Small intestine (tissue), 7 donors: ENCODE measurements at regions not wholly inside any gene's neighbourhood (a gene's known extent, or its start where the extent isn't known, plus 50 kb on each side); places are given as distances from the start of the nearest gene placed in this dataset.

Experiments used
- DNase-seq, 2 donors: peaks; one replicate each; pipeline versions ENCODE4 v3.0.0 to v3.0.0-alpha.2; 2013
- FAIRE-seq: peaks from 2 replicates; lab custom pipeline; 2012; peaks lifted over from hg19 to GRCh38; lab: Jason Lieb, UNC
- H3K27ac ChIP-seq, 3 donors: one replicate each; pipeline ENCODE4 v1.5.1; 2013; ENCODE audit warnings: low read length in 2 of 3, mild to moderate bottlenecking in 2 of 3, control low read depth in 1 of 3, inconsistent platforms in 1 of 3, low read depth in 1 of 3, moderate library complexity in 1 of 3
- H3K27me3 ChIP-seq, 3 donors: one replicate each; pipeline ENCODE4 v1.6.1; 2013; ENCODE audit warnings: low read length in 3 of 3, inconsistent platforms in 1 of 3; ENCODE audit not compliant: control insufficient read depth in 3 of 3, insufficient read depth in 3 of 3
- H3K36me3 ChIP-seq, 3 donors: one replicate each; pipeline ENCODE4 v1.6.1; 2013; ENCODE audit warnings: low read length in 3 of 3, inconsistent platforms in 1 of 3, low read depth in 1 of 3, mild to moderate bottlenecking in 1 of 3, moderate library complexity in 1 of 3; ENCODE audit not compliant: control insufficient read depth in 3 of 3, insufficient read depth in 2 of 3
- H3K4me1 ChIP-seq, 3 donors: one replicate each; pipeline ENCODE4 v1.6.1; 2013; ENCODE audit warnings: low read length in 2 of 3, inconsistent platforms in 1 of 3, low read depth in 1 of 3, mild to moderate bottlenecking in 1 of 3, moderate library complexity in 1 of 3; ENCODE audit not compliant: control insufficient read depth in 3 of 3, insufficient read depth in 2 of 3
- H3K4me3 ChIP-seq, 3 donors: one replicate each; pipeline ENCODE4 v1.5.1; 2013; ENCODE audit warnings: low read length in 3 of 3, control low read depth in 1 of 3, inconsistent platforms in 1 of 3, low read depth in 1 of 3, mild to moderate bottlenecking in 1 of 3, moderate library complexity in 1 of 3
- H3K9me3 ChIP-seq, 2 donors: one replicate each; pipeline ENCODE4 v1.6.1; 2013; ENCODE audit warnings: low read depth in 1 of 2, low read length in 1 of 2; ENCODE audit not compliant: control insufficient read depth in 2 of 2, insufficient read depth in 1 of 2
- WGBS, 3 donors: extraction: QIAGEN DNeasy Blood & Tissue Kit; methylation state at CpG; one replicate each; pipeline ENCODE4 v1.1.7; 2013; 5-methylcytosine and 5-hydroxymethylcytosine counted together
- donor health status: healthy with polysubstance abuse.
- donor health status: control.
- donor health status: control.
- donor health status: Bipolar disorder and iron deficiency.
- donor health status: healthy.

DNA sequence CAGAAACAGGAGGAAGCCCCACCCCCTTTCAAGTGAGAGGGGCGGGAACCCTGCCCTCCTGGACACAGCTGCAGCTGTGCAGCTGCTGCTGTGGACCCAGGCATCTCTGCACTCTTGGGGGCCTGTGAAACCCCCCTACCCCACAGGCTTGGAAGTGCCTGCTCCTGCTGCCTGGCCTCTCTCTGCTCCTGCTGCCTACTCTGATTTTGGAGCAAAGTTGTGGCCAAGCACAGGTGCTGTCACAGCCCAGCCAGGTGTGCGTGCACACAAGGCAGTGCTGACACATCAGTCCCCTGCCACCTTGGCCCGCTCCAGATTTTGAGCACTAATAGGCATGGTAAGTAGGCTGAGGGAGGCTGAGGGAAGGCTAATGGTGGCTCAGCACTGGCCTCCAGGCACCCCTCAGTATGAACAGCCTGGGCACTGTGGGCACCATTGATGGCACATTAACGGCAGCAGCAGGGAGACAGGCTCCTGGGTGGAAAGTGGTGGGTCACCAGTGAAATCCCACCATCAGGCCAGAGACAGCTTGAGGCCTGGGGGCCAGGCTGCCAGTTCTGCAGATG lies 890.9 kb downstream of the GBE1 start:
- Histone ChIP-seq H3K27ac (no peak overlapping the region), H3K36me3 (no peaks in the 10 kb centered on the region), H3K27me3 (no peaks in the 10 kb centered on the region), H3K4me3 (no peak overlapping the region), H3K9me3 (peaks cover 0 to 17% of the 10 kb centered on the region in 2 donors), H3K4me1 (no peaks in the 10 kb centered on the region)
- no peak for FAIRE-seq
- no peak for DNase-seq
- WGBS, 3 donors: 88 to 98% (median 90%) methylated on average over 4 of the region's 4 CpGs

DNA sequence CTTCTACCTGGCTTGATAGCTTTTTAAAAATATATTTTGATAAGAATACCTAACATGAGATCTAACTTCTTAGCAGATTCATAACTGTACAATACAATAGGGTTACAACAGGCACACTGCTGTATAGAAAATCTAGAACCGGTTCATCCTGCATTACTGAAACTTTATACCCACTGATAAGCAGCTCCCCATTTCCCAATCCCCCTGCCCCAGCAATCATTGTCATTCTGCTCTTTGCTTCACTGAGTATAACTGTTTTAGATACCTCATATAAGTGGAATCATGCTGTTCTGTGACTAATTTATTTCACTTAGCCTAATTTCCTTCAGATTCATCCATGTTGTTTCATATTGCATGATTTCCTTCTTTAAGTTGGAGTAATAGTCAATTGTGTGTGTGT lies 906.0 kb downstream of the GBE1 start:
- FAIRE-seq: no peak

DNA sequence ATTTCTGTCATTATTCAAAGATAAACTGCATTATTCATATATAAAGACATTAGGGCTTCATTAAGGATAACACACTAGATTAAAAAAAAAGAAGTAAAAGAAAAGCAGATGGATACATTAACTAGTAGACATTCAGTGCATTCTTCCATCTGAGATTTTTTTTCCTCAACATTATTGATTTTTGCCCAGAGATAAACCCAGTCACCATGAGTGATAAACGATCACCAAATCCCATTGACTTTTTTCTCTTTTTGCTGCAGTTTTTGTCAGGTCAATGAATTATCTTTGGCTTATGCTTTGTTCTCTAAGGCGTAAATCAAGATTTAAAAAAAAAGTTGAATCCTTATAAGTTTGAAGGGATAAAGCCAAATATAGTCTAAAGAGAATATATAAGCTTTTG lies 925.0 kb downstream of the GBE1 start:
- Histone ChIP-seq H3K27ac (no peak overlapping the region), H3K4me3 (no peak overlapping the region), H3K36me3 (no peaks in the 10 kb centered on the region), H3K27me3 (no peaks in the 10 kb centered on the region), H3K4me1 (no peaks in the 10 kb centered on the region), H3K9me3 (peaks cover 0 to 22% of the 10 kb centered on the region in 2 donors)
- FAIRE-seq: no peak
- no peak for DNase-seq
- 68 to 80% (median 74%) methylated on average over 2 of the region's 2 CpGs for WGBS, 3 donors

More for the DNA sequence above, 906.0 kb downstream of the GBE1 start:
- Histone ChIP-seq H3K4me1 (no peaks in the 10 kb centered on the region), H3K27me3 (no peaks in the 10 kb centered on the region), H3K27ac (no peak overlapping the region), H3K36me3 (no peaks in the 10 kb centered on the region), H3K4me3 (no peak overlapping the region), H3K9me3 (no peaks in the 10 kb centered on the region)
- DNase-seq: no peak
- 80 to 85% (median 83%) methylated on average over 1 of the region's 1 CpG for WGBS, 3 donors

DNA sequence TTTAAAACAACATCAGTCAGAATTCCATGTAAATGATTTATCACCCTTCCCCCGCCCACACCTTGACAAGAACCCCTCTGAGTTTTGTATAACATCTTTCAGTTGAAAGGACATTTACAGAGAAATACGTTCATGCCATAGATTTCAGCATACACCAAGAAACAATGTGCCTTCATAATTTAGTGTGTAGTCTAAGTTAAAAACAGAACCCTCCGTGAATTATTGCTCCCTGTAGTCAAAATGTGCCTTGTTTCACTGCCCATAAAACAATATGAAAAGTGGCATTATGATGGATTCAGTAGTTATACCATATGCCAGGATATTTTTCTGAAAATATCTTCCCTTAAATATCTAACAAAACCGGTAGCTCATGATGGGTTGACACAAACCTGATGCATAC lies 953.9 kb downstream of the GBE1 start:
- Histone ChIP-seq H3K9me3 (no peaks in the 10 kb centered on the region), H3K4me3 (no peak overlapping the region), H3K27ac (no peak overlapping the region), H3K36me3 (no peaks in the 10 kb centered on the region), H3K27me3 (no peaks in the 10 kb centered on the region), H3K4me1 (no peaks in the 10 kb centered on the region)
- DNase-seq: no peak
- FAIRE-seq: no peak
- WGBS, 3 donors: 74 to 93% (median 81%) methylated on average over 4 of the region's 4 CpGs

DNA sequence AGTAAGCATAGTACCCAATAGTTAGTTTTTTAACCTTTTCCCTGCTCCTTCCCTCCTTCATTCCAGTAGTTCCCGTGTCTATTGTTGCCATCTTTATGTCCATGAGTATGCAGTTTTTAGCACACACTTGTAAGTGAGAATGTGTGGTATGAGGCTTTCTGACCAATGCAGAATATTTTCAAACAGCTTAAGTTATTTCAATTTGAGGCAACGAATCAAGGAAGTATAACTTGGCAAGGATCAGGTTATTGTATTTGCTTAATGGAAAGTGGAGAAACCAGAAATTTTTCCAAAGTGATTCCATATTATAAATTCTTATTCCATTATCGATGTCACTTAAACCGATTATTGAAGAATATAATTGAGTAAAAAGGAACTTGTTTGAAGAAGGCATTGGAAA lies 954.8 kb downstream of the GBE1 start:
- DNase-seq: no peak
- 72 to 73% (median 73%) methylated on average over 4 of the region's 4 CpGs for WGBS, 3 donors
- H3K9me3 ChIP-seq: no peaks in the 10 kb centered on the region
- no peak for FAIRE-seq
- no peaks in the 10 kb centered on the region for H3K27me3 ChIP-seq
- H3K4me1 ChIP-seq: peaks cover 0 to 4% (median 0%) of the 10 kb centered on the region in 3 donors
- H3K27ac ChIP-seq: no peak overlapping the region
- no peak overlapping the region for H3K4me3 ChIP-seq
- no peaks in the 10 kb centered on the region for H3K36me3 ChIP-seq

DNA sequence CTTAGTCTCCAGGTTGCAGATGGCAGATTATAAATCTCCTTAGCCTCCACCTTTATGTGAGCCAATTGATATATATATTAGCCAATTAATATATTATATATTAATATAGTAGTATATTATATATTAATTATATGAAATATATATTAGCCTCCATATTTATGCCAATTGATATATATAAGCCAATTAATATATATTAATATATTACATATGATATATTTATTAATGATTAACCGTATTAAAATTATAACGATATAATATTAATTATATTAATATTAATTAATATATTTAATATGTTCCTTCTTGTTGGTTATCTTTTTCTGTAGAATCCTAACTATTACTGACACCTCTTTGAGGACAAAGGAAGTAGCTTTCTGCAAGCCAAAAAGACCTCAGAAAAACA lies 972.5 kb downstream of the GBE1 start:
- Histone ChIP-seq H3K27me3 (no peaks in the 10 kb centered on the region), H3K27ac (no peak overlapping the region), H3K4me3 (no peak overlapping the region), H3K4me1 (no peaks in the 10 kb centered on the region), H3K9me3 (no peaks in the 10 kb centered on the region), H3K36me3 (no peaks in the 10 kb centered on the region)
- FAIRE-seq (no peak), DNase-seq (no peak)
- 93 to 98% (median 95%) methylated on average over 2 of the region's 2 CpGs for WGBS, 3 donors

DNA sequence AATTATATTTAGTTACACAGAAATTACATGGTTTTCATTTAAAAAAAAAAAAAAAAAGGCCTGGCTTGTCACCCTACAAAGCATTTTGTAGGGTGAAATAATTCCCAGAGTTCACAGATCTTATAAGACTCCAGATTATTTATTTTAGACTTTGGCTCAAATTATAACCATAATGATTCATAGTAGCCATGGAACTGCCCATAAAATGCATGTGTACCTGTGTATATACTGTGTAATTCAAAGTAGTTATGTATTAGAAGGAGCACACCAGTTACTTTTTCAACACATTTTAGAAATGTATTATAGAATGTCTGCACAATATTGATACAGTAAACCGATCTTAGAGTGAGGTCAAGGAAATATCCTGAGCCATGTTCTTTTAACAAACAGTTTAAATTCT lies 975.6 kb downstream of the GBE1 start:
- WGBS, 3 donors: 82 to 90% (median 85%) methylated on average over 1 of the region's 1 CpG
- Histone ChIP-seq H3K27me3 (no peaks in the 10 kb centered on the region), H3K9me3 (no peaks in the 10 kb centered on the region), H3K4me1 (no peaks in the 10 kb centered on the region), H3K36me3 (no peaks in the 10 kb centered on the region), H3K27ac (no peak overlapping the region), H3K4me3 (no peak overlapping the region)
- DNase-seq (no peak), FAIRE-seq (no peak)

DNA sequence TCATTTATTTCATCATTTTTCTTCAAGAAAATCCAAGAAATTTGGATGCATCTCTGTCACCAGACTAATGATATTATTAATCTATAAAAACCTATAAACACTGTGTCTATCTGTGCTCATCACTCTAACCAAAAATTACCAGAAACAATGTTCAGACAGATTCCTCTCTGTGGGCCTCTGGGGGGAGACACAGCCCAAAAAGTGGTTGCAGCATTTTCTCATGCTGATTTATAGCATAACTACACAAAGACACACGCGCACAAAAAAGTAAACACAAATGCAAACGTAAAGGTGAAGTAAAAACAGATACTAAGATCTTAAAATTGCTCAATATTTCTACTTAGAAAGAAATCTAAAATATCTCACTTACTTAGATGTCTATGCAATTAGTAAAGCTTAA lies 976.0 kb downstream of the GBE1 start:
- DNase-seq: peak; percentile 25
- FAIRE-seq: no peak
- no peak overlapping the region for H3K27ac ChIP-seq

DNA sequence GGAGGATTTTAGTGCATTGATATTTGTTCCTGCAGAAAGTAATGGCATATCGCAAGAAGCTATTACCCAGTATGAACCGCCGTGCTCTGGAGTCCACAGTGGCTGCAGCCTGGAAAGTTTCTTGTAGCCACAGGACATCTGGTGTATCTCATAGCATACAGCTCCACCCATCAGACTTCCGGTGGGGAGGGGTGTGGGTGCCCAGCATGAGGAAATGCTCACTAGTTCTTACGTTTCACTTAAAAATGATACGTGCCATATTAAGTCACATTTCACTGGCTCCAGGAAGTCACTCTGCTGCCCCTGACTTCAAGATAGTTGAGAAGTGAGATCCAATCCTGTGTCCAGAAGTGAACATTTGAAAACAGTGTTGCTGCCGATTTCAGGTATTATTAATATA lies 990.4 kb downstream of the GBE1 start:
- Histone ChIP-seq H3K36me3 (no peaks in the 10 kb centered on the region), H3K9me3 (peaks cover 0 to 11% of the 10 kb centered on the region in 2 donors), H3K27me3 (no peaks in the 10 kb centered on the region), H3K4me1 (no peaks in the 10 kb centered on the region), H3K4me3 (no peak overlapping the region), H3K27ac (no peak overlapping the region)
- FAIRE-seq (no peak), DNase-seq (no peak)
- 60 to 89% (median 77%) methylated on average over 7 of the region's 7 CpGs for WGBS, 3 donors

More for the DNA sequence above, 976.0 kb downstream of the GBE1 start:
- Histone ChIP-seq H3K4me1 (no peaks in the 10 kb centered on the region), H3K36me3 (no peaks in the 10 kb centered on the region), H3K4me3 (no peak overlapping the region), H3K27me3 (no peaks in the 10 kb centered on the region), H3K9me3 (no peaks in the 10 kb centered on the region)
- WGBS, 3 donors: 24 to 34% (median 33%) methylated on average over 3 of the region's 3 CpGs
